ENCODE measurements at regions not wholly inside any gene's neighbourhood (a gene's known extent, or its start where the extent isn't known, plus 50 kb on each side); places are given as distances from the start of the nearest gene placed in this dataset.
"Not testable (repeated sequence)": the region's sequence is repeated elsewhere in the genome, so short reads cannot be mapped to it uniquely, and the experiment has no call there.

- peak in 1 of 4 experiments; percentile 10 for DNase-seq
These were observed 107.8 kb upstream of the BCL6 start for GRCh38 chr3:187852842-187853730.

DNA sequence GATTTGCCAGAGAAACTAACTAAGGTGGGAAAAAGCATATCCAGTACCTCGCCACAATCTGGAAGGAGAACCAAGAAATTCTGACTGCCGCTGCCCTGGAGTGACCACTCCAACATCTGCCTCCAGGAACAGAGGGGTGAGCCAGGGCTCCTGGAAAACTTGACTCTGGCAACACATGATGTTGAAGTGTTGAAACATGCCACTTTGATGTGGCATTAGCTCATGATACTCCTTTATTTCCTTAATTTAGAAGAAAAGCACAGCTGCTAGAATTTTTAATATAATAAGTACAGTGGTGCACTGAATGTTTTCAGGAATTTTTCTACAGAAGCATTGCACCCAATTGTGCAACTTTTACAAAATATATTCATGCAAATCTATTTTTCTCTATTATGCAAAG lies 109.9 kb upstream of the BCL6 start:
- peak in 3 of 4 experiments; percentile 39 to 61 (median 48) for DNase-seq

DNA sequence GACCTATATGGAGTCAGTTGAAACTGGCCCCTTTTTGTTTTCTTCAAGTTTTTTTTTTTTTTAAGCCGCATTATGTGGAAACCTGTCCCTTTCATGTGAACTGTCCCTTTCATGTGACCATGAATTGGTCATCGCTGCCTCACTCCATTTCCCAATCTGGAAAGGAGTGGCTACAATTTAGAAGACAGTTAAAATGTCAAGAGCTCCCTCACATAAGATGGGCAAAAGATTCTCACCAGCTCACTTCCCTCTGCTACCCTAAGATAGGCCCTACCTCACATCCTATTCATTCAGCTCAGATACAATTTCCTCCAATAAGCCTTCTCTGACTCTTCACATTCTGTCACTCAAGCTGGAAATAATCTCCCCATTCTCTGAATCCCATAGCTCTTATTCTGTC lies 111.3 kb upstream of the BCL6 start:
- peak; percentile 67 to 89 (median 76) for DNase-seq

DNA sequence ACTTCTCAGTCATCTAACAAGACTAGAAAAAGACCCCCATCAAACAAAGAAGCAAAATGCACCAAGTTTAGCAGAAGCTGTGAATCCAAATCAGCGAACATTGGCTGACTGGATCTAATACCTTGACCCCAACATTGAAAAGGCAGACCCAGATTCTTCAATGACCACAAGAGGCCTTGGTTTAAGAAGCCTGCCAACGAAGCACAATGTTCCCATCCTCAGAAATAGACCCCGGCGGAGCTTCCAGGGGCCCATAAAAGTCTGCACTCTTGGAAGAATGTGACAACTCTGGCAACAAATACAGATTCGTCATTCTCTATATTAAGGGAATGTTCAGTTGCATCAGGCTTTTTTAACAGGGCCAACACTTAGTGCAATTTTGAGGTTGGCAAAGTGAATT lies 112.8 kb upstream of the BCL6 start:
- no peak for DNase-seq

DNA sequence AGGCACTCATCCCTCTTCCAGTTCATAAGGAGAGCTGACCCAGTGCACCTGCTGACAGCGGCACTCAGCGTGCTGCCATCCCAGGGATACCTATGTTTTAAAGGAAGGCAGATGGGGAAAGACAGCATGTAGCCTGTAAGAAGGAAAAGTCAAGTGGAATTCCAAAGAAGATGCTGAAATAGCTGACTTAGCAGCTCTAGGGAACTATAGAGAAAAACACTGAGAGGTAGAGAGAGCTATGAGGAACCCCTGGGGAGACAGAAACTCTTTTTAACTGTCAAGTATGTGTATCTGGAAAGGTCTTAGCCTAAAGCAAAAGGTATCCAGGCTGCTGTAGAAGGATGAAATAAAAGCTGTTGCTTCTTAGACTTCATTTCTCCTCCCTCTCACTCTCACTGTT lies 113.4 kb upstream of the BCL6 start:
- DNase-seq, result no peak

- DNase-seq, result not testable (repeated sequence)
These were observed 117.5 kb upstream of the BCL6 start for GRCh38 chr3:187862701-187863277.

GRCh38 chr3:187870360-187871203 lies 125.3 kb upstream of the BCL6 start:
- DNase-seq, result no peak

- no peak for DNase-seq
These were observed 125.9 kb upstream of the BCL6 start for GRCh38 chr3:187871204-187871591.

- DNase-seq, result no peak
These were observed 126.6 kb upstream of the BCL6 start for GRCh38 chr3:187871848-187872247.

DNA sequence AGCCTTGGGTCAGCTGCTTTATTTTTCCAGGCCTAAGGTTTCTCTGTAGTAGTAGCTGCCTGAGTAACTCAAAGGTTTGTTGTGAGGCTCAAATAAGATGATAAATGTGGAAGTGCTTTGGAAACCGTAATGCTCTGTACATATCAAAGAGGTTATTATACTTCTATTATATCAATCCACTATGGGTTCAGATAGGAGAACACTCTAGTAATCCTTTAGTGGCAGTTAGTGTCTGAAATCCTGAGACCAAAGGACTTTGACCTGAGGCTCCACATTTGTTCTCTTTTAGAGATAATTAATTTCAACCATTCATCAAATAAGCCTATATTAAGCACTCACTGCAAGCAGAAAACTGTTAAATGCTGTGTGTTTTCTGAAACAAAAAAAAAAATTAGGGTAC lies 128.6 kb upstream of the BCL6 start:
- DNase-seq, result no peak

DNA sequence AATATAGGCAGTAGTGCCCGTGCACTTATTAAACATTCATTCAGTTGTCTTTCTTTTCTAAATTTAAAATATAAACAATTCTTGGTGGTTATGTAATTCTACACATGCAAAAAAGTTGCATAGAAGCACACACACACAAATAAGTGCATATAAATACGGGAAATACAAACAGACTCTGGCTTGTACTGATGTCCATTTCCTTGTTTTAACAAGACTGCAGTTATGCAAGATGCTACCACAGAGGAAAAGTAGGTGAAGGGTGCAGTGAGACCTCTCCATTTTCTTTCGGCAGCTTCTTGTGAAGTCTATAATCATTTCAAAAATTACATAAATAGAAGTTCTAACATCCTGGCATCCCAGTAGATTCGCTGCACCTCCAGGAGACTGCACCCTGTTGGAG lies 130.6 kb upstream of the BCL6 start:
- peak in 2 of 4 experiments; percentile 35 to 43 for DNase-seq

DNA sequence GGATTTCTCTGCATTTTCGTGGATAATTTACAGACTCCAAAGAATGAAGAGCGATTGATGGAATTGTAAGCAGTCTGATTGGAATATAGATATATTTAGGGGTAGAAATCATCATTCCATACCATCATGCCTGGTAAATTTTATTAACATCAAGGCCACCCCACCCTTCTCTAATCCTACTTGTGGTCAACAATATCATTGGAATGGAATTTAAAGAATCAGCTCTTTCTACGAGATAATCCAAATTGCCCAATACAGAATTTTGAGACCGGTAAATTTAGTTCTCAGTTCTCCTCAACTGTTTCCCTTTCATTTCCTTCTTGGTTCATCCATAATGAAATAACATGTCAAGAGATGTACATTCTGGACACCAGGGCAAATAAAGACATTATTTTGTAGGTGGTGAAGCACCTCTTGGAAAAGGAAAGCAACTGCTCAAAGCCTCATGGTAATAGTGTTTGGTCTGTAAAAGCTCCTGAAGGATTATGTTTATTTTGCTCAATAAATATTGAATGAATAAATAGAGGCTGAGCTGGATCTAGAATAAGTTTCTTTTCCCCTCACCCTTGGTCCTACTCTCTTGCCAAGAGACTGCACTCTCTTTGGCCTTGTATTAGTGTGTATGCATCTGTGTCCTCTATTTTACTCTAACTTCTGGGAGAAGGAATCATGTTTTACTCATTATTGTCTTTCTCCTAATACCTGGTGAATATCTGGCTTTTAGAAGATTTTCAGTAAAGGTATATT lies 133.7 kb upstream of the BCL6 start:
- no peak for DNase-seq

- no peak for DNase-seq
These were observed 135.2 kb upstream of the BCL6 start for GRCh38 chr3:187880441-187880840.

- no peak for DNase-seq
These were observed 135.6 kb upstream of the BCL6 start for GRCh38 chr3:187880851-187881250.

GRCh38 chr3:187888701-187889100 lies 143.4 kb upstream of the BCL6 start:
- no peak for DNase-seq

GRCh38 chr3:187889106-187889505 lies 143.8 kb upstream of the BCL6 start:
- no peak for DNase-seq

DNA sequence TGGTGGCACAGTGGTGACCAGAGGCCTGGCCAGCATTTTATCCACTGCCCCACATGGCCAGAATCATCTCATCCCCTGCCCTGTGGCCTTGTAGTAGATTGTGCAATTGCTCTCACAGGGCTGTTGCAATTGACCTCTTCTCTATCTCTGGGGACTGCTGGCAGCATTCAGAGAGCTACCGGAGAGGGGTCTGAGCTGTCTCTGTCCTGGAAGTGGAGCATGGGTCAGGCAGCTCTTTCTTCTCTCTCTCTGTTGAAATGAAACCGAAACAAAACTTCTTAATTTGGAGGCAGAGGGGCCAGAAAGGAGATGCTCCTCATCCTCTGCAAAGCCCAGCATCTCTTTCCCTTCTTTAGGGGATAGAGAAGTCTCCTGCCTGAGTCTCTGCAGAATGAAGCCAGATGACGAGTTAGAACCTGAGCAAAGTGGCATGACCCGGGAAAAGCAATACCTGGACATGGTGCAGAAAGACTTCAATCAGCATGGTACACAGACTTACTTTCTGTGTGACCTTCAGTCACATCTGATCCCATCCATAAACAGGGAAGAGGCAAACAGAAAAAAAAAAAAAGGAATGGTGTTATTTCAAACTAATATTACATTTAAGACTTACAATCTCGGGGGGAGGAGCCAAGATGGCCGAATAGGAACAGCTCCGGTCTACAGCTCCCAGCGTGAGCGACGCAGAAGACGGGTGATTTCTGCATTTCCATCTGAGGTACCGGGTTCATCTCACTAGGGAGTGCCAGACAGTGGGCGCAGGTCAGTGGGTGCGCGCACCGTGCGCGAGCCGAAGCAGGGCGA lies 144.5 kb upstream of the BCL6 start:
- DNase-seq, result peak; percentile 34 to 61 (median 60)

GRCh38 chr3:187890405-187890752 lies 145.1 kb upstream of the BCL6 start:
- DNase-seq, result not testable (repeated sequence)

DNA sequence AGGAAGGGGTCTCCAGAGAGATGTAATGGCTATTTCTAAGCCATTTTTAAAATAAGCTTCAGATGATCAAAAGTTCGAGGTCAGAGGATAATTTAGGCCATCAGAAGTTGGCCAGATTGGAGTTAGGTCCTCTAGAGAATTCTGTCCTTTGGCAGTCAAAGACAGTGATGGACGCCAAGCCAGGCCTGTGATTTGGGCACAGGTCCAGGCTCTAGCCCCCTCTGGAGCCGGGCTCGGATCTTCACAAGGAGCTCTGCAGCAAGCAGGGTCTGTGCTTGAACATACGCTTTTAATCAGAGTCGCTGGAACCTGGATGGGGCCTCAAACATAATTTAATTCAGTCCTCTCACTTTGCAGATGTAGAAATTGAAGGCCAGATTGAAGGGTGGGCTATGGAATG lies 151.4 kb upstream of the BCL6 start:
- no peak for DNase-seq

GRCh38 chr3:187899246-187899645 lies 154.0 kb upstream of the BCL6 start:
- no peak for DNase-seq

DNA sequence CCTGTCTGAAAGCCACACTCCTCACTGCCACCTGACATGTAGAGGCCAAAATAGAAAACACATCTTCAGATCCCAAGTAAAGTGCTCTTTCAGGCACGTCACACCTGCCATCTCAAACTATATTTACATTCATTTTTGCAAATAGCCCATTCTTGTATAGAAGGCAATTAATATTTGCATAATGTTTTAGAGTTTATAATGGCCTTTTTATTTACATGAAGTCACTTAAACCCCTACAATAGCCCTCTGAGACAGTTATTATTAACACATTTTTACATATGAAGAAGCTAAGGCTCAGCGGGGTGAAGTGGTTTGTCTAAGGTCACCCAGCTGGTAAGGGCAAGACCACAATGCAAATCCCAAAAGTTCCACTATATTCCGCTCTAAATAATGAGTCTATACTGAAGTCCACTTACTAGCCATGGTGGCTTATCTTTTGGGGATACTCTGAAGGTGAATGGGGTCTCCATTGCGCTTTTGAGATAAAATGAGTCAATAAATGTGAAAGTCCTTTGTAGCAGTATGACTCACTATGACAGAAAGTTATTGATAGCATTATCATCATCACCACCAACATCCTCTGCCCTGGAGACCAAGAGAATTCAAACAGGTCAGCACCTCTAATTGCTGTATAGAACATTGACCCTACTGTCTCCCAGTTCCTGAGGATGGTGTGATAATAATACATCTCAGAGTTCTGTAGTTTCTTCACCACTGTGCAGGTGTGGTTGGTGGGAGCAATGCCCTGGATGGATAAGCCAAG lies 155.9 kb upstream of the BCL6 start:
- DNase-seq, result no peak

All from suppressor macrophage (primary cell).